ENCODE measurements at regions not wholly inside any gene's neighbourhood (a gene's known extent, or its start where the extent isn't known, plus 50 kb on each side); places are given as distances from the start of the nearest gene placed in this dataset.

- TF ChIP-seq, protein P1, sequence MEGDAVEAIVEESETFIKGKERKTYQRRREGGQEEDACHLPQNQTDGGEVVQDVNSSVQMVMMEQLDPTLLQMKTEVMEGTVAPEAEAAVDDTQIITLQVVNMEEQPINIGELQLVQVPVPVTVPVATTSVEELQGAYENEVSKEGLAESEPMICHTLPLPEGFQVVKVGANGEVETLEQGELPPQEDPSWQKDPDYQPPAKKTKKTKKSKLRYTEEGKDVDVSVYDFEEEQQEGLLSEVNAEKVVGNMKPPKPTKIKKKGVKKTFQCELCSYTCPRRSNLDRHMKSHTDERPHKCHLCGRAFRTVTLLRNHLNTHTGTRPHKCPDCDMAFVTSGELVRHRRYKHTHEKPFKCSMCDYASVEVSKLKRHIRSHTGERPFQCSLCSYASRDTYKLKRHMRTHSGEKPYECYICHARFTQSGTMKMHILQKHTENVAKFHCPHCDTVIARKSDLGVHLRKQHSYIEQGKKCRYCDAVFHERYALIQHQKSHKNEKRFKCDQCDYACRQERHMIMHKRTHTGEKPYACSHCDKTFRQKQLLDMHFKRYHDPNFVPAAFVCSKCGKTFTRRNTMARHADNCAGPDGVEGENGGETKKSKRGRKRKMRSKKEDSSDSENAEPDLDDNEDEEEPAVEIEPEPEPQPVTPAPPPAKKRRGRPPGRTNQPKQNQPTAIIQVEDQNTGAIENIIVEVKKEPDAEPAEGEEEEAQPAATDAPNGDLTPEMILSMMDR (IDR thresholded peaks at IDR 0.05; ENCODE audit: insufficient read depth, low read length) = no peak
- TF ChIP-seq GABPA (IDR thresholded peaks at IDR 0.05; ENCODE audit: low read depth) = no peak
- TF ChIP-seq, protein P2, sequence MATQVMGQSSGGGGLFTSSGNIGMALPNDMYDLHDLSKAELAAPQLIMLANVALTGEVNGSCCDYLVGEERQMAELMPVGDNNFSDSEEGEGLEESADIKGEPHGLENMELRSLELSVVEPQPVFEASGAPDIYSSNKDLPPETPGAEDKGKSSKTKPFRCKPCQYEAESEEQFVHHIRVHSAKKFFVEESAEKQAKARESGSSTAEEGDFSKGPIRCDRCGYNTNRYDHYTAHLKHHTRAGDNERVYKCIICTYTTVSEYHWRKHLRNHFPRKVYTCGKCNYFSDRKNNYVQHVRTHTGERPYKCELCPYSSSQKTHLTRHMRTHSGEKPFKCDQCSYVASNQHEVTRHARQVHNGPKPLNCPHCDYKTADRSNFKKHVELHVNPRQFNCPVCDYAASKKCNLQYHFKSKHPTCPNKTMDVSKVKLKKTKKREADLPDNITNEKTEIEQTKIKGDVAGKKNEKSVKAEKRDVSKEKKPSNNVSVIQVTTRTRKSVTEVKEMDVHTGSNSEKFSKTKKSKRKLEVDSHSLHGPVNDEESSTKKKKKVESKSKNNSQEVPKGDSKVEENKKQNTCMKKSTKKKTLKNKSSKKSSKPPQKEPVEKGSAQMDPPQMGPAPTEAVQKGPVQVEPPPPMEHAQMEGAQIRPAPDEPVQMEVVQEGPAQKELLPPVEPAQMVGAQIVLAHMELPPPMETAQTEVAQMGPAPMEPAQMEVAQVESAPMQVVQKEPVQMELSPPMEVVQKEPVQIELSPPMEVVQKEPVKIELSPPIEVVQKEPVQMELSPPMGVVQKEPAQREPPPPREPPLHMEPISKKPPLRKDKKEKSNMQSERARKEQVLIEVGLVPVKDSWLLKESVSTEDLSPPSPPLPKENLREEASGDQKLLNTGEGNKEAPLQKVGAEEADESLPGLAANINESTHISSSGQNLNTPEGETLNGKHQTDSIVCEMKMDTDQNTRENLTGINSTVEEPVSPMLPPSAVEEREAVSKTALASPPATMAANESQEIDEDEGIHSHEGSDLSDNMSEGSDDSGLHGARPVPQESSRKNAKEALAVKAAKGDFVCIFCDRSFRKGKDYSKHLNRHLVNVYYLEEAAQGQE (IDR thresholded peaks at IDR 0.05; ENCODE audit: insufficient replicate concordance, low read depth) = no peak
- TF ChIP-seq POLR2AphosphoS5 (IDR thresholded peaks at IDR 0.05; ENCODE audit: low read depth) = no peak
These were observed 651.0 kb downstream of the TAF11L14 start for GRCh38 chr5:18285257-18285656.

Measured in HL-60 (cell line).